ENCODE measurements at regions not wholly inside any gene's neighbourhood (a gene's known extent, or its start where the extent isn't known, plus 50 kb on each side); places are given as distances from the start of the nearest gene placed in this dataset.
A peak's percentile ranks its signal among the peaks of the same experiment; 100 is the strongest.

GRCh38 chr3:3675186-3675585 is 124.0 kb upstream of the LRRN1 start:
- in situ Hi-C loops (cut with MboI; ENCODE audit: low pct_unique_long_range_greater_than_20kb, low sequenced_read_pairs, unreplicated experiment): no loop called here
- DNase-seq (ENCODE audit: low spot score): no peak
- TF ChIP-seq, protein P1, sequence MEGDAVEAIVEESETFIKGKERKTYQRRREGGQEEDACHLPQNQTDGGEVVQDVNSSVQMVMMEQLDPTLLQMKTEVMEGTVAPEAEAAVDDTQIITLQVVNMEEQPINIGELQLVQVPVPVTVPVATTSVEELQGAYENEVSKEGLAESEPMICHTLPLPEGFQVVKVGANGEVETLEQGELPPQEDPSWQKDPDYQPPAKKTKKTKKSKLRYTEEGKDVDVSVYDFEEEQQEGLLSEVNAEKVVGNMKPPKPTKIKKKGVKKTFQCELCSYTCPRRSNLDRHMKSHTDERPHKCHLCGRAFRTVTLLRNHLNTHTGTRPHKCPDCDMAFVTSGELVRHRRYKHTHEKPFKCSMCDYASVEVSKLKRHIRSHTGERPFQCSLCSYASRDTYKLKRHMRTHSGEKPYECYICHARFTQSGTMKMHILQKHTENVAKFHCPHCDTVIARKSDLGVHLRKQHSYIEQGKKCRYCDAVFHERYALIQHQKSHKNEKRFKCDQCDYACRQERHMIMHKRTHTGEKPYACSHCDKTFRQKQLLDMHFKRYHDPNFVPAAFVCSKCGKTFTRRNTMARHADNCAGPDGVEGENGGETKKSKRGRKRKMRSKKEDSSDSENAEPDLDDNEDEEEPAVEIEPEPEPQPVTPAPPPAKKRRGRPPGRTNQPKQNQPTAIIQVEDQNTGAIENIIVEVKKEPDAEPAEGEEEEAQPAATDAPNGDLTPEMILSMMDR (IDR thresholded peaks at IDR 0.05; ENCODE audit: extremely low read depth, insufficient read depth, missing control alignments): no peak

- TF ChIP-seq, protein P1 (IDR thresholded peaks at IDR 0.05; ENCODE audit: extremely low read depth, insufficient read depth, missing control alignments): no peak
- in situ Hi-C loops (cut with MboI; ENCODE audit: low pct_unique_long_range_greater_than_20kb, low sequenced_read_pairs, unreplicated experiment): no loop called here
- DNase-seq (ENCODE audit: low spot score): peak; percentile 54
These were observed 132.6 kb upstream of the LRRN1 start for GRCh38 chr3:3666664-3667063.

GRCh38 chr3:3665961-3666640 is 133.1 kb upstream of the LRRN1 start:
- DNase-seq (ENCODE audit: low spot score): peak; percentile 9

DNA sequence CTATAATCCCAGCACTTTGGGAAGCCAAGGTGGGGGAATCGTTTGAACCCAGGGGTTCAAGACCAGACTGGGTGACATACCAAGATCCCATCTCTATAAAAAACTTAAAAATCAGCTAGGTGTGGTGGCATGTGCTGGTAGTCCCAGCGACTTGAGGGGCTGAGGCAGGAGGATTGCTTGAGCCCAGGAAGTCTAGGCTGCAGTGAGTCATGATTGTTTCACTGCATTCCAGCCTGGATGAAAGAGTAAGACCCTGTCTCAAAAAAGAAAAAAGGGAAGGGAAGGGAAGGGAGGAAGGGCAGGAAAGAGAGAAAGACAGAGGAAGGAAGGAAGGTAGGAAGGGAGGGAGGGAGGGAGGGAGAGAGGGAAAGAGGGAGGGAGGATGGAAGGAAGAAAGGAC is 133.7 kb upstream of the LRRN1 start:
- in situ Hi-C loops (cut with MboI; ENCODE audit: low pct_unique_long_range_greater_than_20kb, low sequenced_read_pairs, unreplicated experiment): no loop called here
- TF ChIP-seq, protein P1 (IDR thresholded peaks at IDR 0.05; ENCODE audit: extremely low read depth, insufficient read depth, missing control alignments): no peak
- DNase-seq (ENCODE audit: low spot score): no peak

More at GRCh38 chr3:3665961-3666640, 133.1 kb upstream of the LRRN1 start:
- in situ Hi-C loops (cut with MboI; ENCODE audit: low pct_unique_long_range_greater_than_20kb, low sequenced_read_pairs, unreplicated experiment): no loop called here
- TF ChIP-seq, protein P1 (IDR thresholded peaks at IDR 0.05; ENCODE audit: extremely low read depth, insufficient read depth, missing control alignments): no peak

DNA sequence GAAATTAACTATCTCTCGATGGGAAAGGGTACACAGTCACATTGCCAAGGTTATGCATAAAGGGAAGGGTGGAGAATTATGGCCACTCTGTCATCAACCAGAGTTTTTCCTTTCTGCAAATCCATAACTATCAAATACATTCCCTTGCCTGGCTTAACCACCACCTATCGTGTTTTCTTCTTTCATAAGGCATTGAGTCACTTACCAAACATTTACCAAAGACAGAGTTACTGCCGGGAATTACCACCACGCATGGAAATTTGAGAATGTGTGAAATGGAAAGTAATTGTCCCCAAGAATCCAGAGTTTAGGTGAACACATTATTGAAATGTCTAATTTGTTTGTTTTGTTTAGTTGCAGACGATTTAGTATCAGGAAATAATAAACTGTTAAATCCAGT is 134.3 kb upstream of the LRRN1 start:
- in situ Hi-C loops (cut with MboI; ENCODE audit: low pct_unique_long_range_greater_than_20kb, low sequenced_read_pairs, unreplicated experiment): no loop called here
- no peak for DNase-seq (ENCODE audit: low spot score)
- TF ChIP-seq, protein P1 (IDR thresholded peaks at IDR 0.05; ENCODE audit: extremely low read depth, insufficient read depth, missing control alignments): no peak

DNA sequence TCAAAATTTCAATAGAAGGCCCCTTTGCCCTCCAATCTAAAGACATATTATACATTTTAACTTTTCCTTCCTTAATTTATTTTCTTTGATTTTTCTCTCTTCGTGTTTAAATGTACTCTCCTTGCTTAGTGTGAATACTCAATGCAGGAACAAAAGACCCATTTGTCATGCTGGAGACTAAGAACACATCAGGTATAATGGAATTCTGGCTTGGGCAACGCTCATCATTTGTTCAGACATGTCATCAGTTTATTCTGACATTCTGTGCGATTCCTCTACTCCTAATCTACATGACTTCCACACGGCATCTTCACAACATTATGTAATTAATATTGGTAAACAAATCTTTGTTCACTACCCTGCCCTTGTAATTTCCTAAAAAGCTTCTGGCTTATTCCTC is 136.6 kb upstream of the LRRN1 start:
- DNase-seq (ENCODE audit: low spot score): no peak
- TF ChIP-seq, protein P1 (IDR thresholded peaks at IDR 0.05; ENCODE audit: extremely low read depth, insufficient read depth, missing control alignments): no peak
- in situ Hi-C loops (cut with MboI; ENCODE audit: low pct_unique_long_range_greater_than_20kb, low sequenced_read_pairs, unreplicated experiment): no loop called here

Measured in GM13977 (cell line).